Mammary epithelial cell (primary cell): ENCODE measurements at regions not wholly inside any gene's neighbourhood (a gene's known extent, or its start where the extent isn't known, plus 50 kb on each side); places are given as distances from the start of the nearest gene placed in this dataset.

ENCODE experiments used
- CTCF ChIP-seq, 2 donors: IDR thresholded peaks in 1 of 2; conservative IDR thresholded peaks in 1 of 2; 2 replicates each; pipeline ENCODE4 v1.5.1; 2011 to 2012; ENCODE audit warnings: inconsistent platforms in 2 of 2, low read length in 2 of 2, mild to moderate bottlenecking in 2 of 2, control low read depth in 1 of 2, low read depth in 1 of 2; ENCODE audit not compliant: insufficient read depth in 1 of 2; ENCODE audit errors: extremely low read depth in 1 of 2
- EZH2 ChIP-seq: IDR thresholded peaks from 2 replicates; pipeline ENCODE4 v1.6.1; 2012; ENCODE audit warnings: low read length, inconsistent platforms, borderline replicate concordance

DNA sequence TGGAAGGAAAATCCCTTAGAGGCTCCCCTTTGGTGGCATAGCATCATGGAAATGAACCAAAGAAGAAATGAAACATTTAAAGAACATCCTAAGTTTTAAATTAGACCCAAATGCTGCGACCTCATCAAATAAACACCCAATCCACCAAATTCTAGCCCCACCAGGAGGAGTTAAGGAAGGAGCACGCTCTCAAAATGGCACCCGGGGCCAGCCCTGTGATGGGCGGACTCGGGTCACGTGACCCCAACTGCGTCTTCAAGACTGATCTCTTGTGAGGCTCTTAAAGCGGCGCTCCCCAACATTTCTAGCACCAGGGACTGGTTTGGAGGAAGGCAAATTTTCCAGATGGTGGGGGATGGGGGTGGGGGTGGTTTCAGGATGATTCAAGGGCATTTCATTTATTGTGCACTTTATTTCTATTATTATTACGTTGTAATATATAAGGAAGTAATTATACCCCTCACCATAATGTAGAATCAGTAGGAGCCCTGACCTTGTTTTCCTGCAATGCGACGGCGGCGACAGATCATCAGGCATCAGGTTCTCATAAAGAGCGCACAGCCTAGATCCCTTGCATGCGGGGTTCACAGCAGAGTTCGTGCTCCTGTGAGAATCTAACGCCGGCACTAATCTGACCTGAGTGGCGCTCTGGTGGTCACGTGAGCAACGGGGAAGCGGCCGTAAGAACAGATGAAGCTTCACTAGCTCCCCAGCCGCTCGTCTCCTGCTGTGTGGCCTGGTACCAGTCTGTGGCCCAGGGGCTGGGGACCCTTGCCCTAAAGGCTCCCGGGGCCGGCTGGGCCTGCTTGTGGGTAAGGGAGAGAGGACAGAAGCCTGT is 55.3 kb upstream of the SLC22A11 start:
- TF ChIP-seq CTCF (conservative IDR thresholded peaks at IDR 0.05 in 1 of 2, IDR thresholded peaks at IDR 0.05 in 1 of 2; ENCODE audit: extremely low read depth in 1 of 2, insufficient read depth in 1 of 2, low read depth in 1 of 2, low read length in 2 of 2): no peak
- no peak for TF ChIP-seq EZH2
